SK-N-SH (cell line): ENCODE measurements at regions not wholly inside any gene's neighbourhood (a gene's known extent, or its start where the extent isn't known, plus 50 kb on each side); places are given as distances from the start of the nearest gene placed in this dataset.

Experiments
- CTCF ChIP-seq: fragments of 200-600 bp; sonication (generic); IDR thresholded peaks from 2 replicates; pipeline ENCODE4 v1.6.1; 2017; ENCODE audit warnings: antibody characterized with exemption, mild to moderate bottlenecking, moderate library complexity
- GABPA ChIP-seq: IDR thresholded peaks from 2 replicates; pipeline ENCODE4 v1.4.0; 2012; ENCODE audit warnings: low read depth, mild to moderate bottlenecking
- GATA2 ChIP-seq: sonication (generic); formaldehyde crosslinking; IDR thresholded peaks from 2 replicates; pipeline ENCODE4 v1.5.0; 2020; ENCODE audit warnings: mild to moderate bottlenecking, missing genetic modification reagents
- JUND ChIP-seq: IDR thresholded peaks from 2 replicates; pipeline ENCODE4 v1.4.0; 2012
- NFIC ChIP-seq: IDR thresholded peaks from 2 replicates; pipeline ENCODE4 v1.4.0; 2012; ENCODE audit warnings: borderline replicate concordance
- POLR2AphosphoS5 ChIP-seq: IDR thresholded peaks from 2 replicates; pipeline ENCODE4 v1.6.1; 2012; ENCODE audit warnings: low read depth, low read length
- RAD21 ChIP-seq: IDR thresholded peaks from 2 replicates; pipeline ENCODE4 v1.6.1; 2012; ENCODE audit warnings: mild to moderate bottlenecking, low read length
- RFX5 ChIP-seq: IDR thresholded peaks from 2 replicates; pipeline ENCODE4 v1.6.1; 2012; ENCODE audit warnings: mild to moderate bottlenecking, improper control_type of control experiment, low read length
- TAF1 ChIP-seq: IDR thresholded peaks from 2 replicates; pipeline ENCODE4 v1.6.1; 2012; ENCODE audit warnings: low read depth, mild to moderate bottlenecking, low read length, moderate library complexity, borderline replicate concordance
- TF ChIP-seq, protein P1 (sequence below): IDR thresholded peaks from 2 replicates; pipeline ENCODE4 v1.4.0; 2012; ENCODE audit warnings: low read depth, borderline replicate concordance
- TF ChIP-seq, protein P2 (sequence below): IDR thresholded peaks from 2 replicates; pipeline ENCODE4 v1.4.0; 2012; ENCODE audit warnings: low read depth

DNA sequence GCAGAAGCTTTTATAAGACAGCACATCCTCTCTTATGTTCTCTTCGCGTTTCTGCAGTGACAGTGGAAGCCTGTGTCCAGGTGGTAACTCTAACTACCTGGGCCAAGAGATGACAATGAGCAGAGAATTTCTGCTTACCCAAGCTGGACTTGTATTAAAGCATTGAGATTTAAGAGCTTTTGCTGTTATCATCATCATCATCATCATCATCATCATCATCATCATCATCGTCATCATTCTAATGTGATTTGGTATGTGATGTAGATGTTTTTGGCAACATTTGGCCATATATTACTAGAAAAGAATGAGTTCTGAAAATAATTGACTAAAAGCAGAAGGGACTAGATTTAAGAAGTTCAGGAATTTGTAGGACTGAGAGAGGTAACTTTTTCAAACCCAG lies 401.3 kb downstream of the BRINP1 start:
- TF ChIP-seq CTCF (no peak), POLR2AphosphoS5 (no peak), JUND (no peak), GATA2 (CRISPR knock-in tag) (no peak), NFIC (no peak), TAF1 (no peak), GABPA (no peak), RFX5 (no peak), RAD21 (no peak)
- TF ChIP-seq, protein P1, sequence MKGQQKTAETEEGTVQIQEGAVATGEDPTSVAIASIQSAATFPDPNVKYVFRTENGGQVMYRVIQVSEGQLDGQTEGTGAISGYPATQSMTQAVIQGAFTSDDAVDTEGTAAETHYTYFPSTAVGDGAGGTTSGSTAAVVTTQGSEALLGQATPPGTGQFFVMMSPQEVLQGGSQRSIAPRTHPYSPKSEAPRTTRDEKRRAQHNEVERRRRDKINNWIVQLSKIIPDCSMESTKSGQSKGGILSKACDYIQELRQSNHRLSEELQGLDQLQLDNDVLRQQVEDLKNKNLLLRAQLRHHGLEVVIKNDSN: no peak
- TF ChIP-seq, protein P2, sequence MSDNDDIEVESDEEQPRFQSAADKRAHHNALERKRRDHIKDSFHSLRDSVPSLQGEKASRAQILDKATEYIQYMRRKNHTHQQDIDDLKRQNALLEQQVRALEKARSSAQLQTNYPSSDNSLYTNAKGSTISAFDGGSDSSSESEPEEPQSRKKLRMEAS: no peak
